Tibial nerve (tissue), 4 donors: ENCODE measurements at regions not wholly inside any gene's neighbourhood (a gene's known extent, or its start where the extent isn't known, plus 50 kb on each side); places are given as distances from the start of the nearest gene placed in this dataset.

Experiments
- DNase-seq, 2 donors: peaks; one replicate each; pipeline ENCODE4 v3.0.0-alpha.2; 2019; ENCODE audit warnings: low spot score in 2 of 2
- H3K27ac ChIP-seq, 4 donors: fragments of 200-600 bp; sonication (generic) in 3 of 4; one replicate each; pipeline ENCODE4 v1.5.1; 2017 to 2019; ENCODE audit warnings: mild to moderate bottlenecking in 1 of 4
- H3K27me3 ChIP-seq, 2 donors: fragments of 200-600 bp; sonication (generic) in 1 of 2; one replicate each; pipeline versions ENCODE4 v1.5.1 to v1.6.0; 2017 to 2019
- H3K36me3 ChIP-seq, 3 donors: fragments of 200-600 bp; sonication (generic); one replicate each; pipeline ENCODE4 v1.5.1; 2018 to 2019
- H3K4me1 ChIP-seq, 4 donors: fragments of 200-600 bp; sonication (generic) in 3 of 4; one replicate each; pipeline ENCODE4 v1.5.1; 2017 to 2019
- H3K4me3 ChIP-seq, 4 donors: fragments of 200-600 bp; sonication (generic) in 3 of 4; one replicate each; pipeline ENCODE4 v1.5.1; 2017 to 2019; ENCODE audit warnings: mild to moderate bottlenecking in 1 of 4, moderate library complexity in 1 of 4
- H3K9me3 ChIP-seq, 4 donors: fragments of 200-600 bp; sonication (generic) in 3 of 4; one replicate each; pipeline ENCODE4 v1.5.1; 2017 to 2019
- EP300 ChIP-seq, 2 donors: sonication (generic); formaldehyde crosslinking; IDR thresholded peaks; one replicate each; pipeline ENCODE4 v1.6.1; 2017; ENCODE audit warnings: antibody characterized with exemption in 2 of 2, mild to moderate bottlenecking in 1 of 2
- POLR2A ChIP-seq, 2 donors: fragments of 450-650 bp; IDR thresholded peaks; one replicate each; pipeline ENCODE4 v1.6.1; 2017; ENCODE audit warnings: antibody characterized with exemption in 2 of 2, mild to moderate bottlenecking in 2 of 2, moderate library complexity in 2 of 2
- WGBS, 2 donors: methylation state at CpG; one replicate each; pipeline ENCODE4 v1.1.5; 2018; 5-methylcytosine and 5-hydroxymethylcytosine counted together
- TF ChIP-seq, protein P1 (sequence below), 5 experiments: fragments of 200-600 bp in 3 of 5; fragments of 450-650 bp in 2 of 5; sonication (generic) in 3 of 5; IDR thresholded peaks; one replicate each; pipeline ENCODE4 v1.5.1; 2016 to 2019; ENCODE audit warnings: antibody characterized with exemption in 5 of 5, mild to moderate bottlenecking in 3 of 5, moderate library complexity in 2 of 5

DNA sequence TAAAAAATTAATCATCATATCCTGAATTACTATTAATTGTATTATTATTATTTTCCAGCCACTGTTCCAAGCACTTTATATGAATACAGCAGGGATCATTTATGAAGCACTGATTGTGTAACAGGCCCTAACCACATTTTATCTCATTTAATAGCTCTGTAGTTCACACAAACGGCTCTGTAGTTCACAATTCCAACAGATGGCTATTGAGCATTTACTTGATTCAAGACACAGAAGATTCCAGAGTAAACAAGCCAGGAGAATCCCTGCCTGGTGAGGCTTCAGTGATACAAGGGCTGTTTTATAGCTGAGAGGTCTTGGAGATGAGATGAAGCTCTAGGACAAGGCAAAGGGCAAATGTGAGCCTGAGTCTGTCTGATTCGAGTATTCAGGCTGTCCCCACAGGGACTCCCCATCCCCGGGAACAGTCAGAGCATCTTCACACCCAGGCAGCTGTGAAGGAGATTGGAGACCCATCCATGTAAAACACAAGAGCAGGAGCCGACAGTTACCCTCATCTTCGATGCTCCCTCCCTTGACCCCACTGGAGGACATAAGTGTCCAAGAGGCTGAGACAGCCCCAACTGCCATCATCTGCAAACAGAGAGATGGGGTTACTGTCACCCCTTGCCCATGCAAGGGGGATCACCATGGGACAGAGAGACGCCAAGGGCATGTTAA, 222.5 kb downstream of the MN1 start:
- WGBS, 2 donors = 55 to 74% methylated on average over 6 of the region's 6 CpGs

DNA sequence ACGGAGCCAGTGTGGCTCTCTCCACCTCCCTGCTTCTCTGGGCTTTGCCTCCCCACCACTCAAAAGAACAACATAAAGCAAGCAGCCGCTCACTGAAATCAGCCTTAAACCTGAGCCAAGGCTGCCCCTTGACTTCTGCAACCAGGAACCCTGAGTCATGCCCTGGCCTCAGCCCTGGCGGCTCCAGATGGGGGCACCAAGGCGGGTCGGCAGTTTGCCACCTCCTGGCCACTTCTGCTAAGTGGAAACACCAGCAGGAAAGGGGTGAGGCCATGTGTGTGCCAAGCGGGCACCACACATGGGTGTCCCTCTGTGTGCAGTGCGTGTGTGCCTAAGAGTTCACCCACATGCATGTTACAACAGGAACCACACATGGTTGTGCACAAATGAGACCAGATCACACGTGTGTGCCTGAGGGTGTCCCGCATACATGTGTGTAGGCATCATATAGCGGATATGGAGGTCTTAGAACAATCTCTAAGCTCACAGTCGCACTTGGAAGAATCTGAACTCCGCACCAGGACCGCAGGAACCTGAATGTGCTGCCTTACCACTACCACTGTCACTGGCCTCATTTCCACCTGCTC, 221.2 kb downstream of the MN1 start:
- Histone ChIP-seq H3K36me3 (no peaks in the 10 kb centered on the region), H3K4me1 (peaks cover 0 to 18% (median 0%) of the 10 kb centered on the region in 4 donors), H3K9me3 (no peaks in the 10 kb centered on the region), H3K4me3 (no peak overlapping the region), H3K27me3 (peaks cover 0 to 5% of the 10 kb centered on the region in 2 donors), H3K27ac (no peak overlapping the region)
- TF ChIP-seq EP300 (IDR thresholded peaks at IDR 0.05) (no peak), POLR2A (IDR thresholded peaks at IDR 0.05) (no peak)
- 80% methylated on average over 12 to 13 of the region's 13 CpGs for WGBS, 2 donors
- DNase-seq = no peak

More for the DNA sequence above, 222.5 kb downstream of the MN1 start:
- peak in 1 of 2 donors; percentile 11 for DNase-seq
- Histone ChIP-seq H3K4me3 (no peak overlapping the region), H3K4me1 (peaks cover 0 to 18% (median 0%) of the 10 kb centered on the region in 4 donors), H3K36me3 (no peaks in the 10 kb centered on the region), H3K27me3 (peaks cover 0 to 5% of the 10 kb centered on the region in 2 donors), H3K9me3 (no peaks in the 10 kb centered on the region), H3K27ac (no peak overlapping the region)
- TF ChIP-seq, protein P1, sequence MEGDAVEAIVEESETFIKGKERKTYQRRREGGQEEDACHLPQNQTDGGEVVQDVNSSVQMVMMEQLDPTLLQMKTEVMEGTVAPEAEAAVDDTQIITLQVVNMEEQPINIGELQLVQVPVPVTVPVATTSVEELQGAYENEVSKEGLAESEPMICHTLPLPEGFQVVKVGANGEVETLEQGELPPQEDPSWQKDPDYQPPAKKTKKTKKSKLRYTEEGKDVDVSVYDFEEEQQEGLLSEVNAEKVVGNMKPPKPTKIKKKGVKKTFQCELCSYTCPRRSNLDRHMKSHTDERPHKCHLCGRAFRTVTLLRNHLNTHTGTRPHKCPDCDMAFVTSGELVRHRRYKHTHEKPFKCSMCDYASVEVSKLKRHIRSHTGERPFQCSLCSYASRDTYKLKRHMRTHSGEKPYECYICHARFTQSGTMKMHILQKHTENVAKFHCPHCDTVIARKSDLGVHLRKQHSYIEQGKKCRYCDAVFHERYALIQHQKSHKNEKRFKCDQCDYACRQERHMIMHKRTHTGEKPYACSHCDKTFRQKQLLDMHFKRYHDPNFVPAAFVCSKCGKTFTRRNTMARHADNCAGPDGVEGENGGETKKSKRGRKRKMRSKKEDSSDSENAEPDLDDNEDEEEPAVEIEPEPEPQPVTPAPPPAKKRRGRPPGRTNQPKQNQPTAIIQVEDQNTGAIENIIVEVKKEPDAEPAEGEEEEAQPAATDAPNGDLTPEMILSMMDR (IDR thresholded peaks at IDR 0.05) = no peak
- peak in 1 of 2 donors; percentile 34 for TF ChIP-seq EP300 (IDR thresholded peaks at IDR 0.05)

DNA sequence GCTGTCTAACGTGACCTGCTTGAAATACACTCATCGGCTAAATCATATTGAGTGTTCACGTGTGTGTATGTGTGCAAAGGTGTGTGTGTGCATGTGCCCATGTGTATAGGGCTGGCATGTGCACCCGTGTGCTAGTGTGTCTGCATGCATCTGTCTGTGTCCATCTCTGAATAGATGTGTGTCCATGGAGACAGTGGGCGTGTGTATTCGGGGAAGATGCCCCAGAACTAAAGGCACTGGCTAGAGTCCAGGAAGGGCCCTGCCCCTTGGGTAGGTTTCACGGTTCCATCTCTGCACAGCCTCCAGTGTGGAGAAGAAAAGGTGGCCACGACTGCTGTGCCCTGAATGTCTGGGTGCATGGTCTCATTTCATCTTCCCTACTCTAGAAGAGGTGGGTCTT, 220.3 kb downstream of the MN1 start:
- DNase-seq = no peak
- Histone ChIP-seq H3K9me3 (no peaks in the 10 kb centered on the region), H3K27ac (peak overlapping the region in 1 of 4 donors; percentile 70), H3K4me3 (no peak overlapping the region), H3K27me3 (peaks cover 0 to 3% of the 10 kb centered on the region in 2 donors), H3K4me1 (peaks cover 0 to 16% (median 0%) of the 10 kb centered on the region in 4 donors), H3K36me3 (no peaks in the 10 kb centered on the region)
- no peak for TF ChIP-seq POLR2A (IDR thresholded peaks at IDR 0.05)
- TF ChIP-seq, protein P1 (IDR thresholded peaks at IDR 0.05) = no peak
- no peak for TF ChIP-seq EP300 (IDR thresholded peaks at IDR 0.05)
- WGBS, 2 donors = 64 to 80% methylated on average over 8 of the region's 8 CpGs

DNA sequence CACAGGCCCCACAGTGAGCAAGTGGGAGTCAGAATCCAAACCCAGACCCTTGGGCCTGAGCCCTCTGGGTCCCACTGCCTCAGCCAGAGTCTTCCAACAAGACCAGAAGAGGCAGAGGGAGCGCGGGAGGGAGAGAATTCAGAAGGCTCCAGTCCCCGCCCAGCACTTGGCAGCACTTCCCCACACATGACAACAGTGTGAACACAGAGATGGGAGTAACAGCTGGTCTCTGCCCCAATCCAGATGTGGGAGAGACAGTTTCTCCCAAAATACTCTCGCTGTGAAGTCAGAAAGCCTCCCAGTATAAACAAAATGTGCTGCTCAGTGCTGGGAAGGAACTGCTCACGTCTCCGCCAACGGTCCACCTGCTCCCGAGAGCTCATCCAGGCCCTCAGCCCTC, 219.9 kb downstream of the MN1 start:
- WGBS, 2 donors = 55 to 63% methylated on average over 8 of the region's 8 CpGs
- Histone ChIP-seq H3K36me3 (no peaks in the 10 kb centered on the region), H3K27ac (peak overlapping the region in 1 of 4 donors; percentile 70), H3K9me3 (no peaks in the 10 kb centered on the region), H3K4me1 (peaks cover 0 to 13% (median 0%) of the 10 kb centered on the region in 4 donors), H3K4me3 (no peak overlapping the region), H3K27me3 (no peaks in the 10 kb centered on the region)
- TF ChIP-seq, protein P1 (IDR thresholded peaks at IDR 0.05) = no peak
- TF ChIP-seq EP300 (IDR thresholded peaks at IDR 0.05) = peak in 1 of 2 donors; percentile 82
- DNase-seq = peak; percentile 72 to 91

DNA sequence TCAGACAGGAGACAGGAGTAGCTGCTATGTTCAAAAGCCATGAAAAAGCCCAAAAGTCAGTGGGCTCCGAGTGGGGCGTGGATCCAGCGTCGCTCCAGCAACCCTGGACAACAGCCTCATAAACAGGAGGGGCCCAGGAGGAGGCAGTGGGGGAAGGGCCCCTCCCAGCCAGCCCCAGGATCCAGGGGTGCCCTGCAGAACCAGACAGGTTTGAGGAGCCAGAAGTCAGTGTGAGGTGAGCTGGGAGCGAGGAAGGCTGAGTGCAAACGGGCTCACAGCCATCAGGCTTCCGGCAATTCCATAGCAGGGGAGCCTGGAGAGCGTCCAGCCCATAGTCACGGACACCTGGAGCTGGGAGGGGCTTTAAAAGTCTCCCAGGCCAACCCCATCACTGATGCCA, 217.7 kb downstream of the MN1 start:
- TF ChIP-seq EP300 (IDR thresholded peaks at IDR 0.05) (no peak), POLR2A (IDR thresholded peaks at IDR 0.05) (no peak)
- TF ChIP-seq, protein P1 (IDR thresholded peaks at IDR 0.05) = no peak
- Histone ChIP-seq H3K27me3 (no peaks in the 10 kb centered on the region), H3K27ac (no peak overlapping the region), H3K4me3 (no peak overlapping the region), H3K36me3 (no peaks in the 10 kb centered on the region), H3K9me3 (no peaks in the 10 kb centered on the region), H3K4me1 (peaks cover 0 to 6% (median 0%) of the 10 kb centered on the region in 4 donors)
- DNase-seq = no peak
- 67 to 73% methylated on average over 9 of the region's 9 CpGs for WGBS, 2 donors
